NCI-H128 (cell line): ENCODE measurements at regions not wholly inside any gene's neighbourhood (a gene's known extent, or its start where the extent isn't known, plus 50 kb on each side); places are given as distances from the start of the nearest gene placed in this dataset.

Source experiments
- DNase-seq: peaks from one replicate; lab custom pipeline; 2025; ENCODE audit not compliant: unreplicated experiment; lab: John Stamatoyannopoulos, UW

DNA sequence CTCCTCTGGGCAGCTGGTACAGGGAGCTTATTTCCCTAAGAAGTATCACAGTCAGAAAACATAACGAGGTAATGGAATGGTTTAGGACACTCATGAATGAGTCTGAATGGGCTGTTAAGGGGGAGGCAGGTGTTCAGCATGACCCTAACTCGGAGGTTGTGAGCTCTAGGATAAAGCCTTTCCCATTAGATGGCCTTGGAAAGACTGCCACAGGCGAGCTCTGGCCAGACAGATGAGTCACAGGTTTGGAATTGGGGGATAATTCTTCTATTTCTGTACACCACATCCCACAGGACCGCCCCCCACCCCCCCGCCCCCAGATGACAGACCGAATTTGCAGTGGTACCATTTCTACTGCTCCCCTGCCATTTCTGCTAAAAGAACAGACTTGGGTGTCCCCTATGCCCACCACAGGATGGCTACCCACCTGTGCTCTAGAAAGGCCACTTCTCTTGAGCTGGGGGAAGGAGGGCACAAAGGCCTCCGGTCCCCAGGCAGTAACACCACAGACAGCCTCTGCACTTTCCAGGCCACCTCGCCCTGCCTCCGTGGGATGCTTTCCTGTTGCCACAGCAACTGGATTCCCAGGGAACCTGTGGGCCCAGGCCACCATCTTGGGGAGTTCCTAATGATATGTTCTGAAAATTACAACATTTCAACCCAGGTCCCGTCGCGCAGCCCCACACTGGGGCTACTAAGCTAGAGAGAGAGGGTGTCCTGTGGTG lies 76.7 kb downstream of the TRIM29 start:
- no peak for DNase-seq

- no peak for DNase-seq
Measured at GRCh38 chr11:120060512-120060911, 77.4 kb downstream of the TRIM29 start.

- DNase-seq: no peak
Measured at GRCh38 chr11:120058931-120059330, 79.0 kb downstream of the TRIM29 start.

DNA sequence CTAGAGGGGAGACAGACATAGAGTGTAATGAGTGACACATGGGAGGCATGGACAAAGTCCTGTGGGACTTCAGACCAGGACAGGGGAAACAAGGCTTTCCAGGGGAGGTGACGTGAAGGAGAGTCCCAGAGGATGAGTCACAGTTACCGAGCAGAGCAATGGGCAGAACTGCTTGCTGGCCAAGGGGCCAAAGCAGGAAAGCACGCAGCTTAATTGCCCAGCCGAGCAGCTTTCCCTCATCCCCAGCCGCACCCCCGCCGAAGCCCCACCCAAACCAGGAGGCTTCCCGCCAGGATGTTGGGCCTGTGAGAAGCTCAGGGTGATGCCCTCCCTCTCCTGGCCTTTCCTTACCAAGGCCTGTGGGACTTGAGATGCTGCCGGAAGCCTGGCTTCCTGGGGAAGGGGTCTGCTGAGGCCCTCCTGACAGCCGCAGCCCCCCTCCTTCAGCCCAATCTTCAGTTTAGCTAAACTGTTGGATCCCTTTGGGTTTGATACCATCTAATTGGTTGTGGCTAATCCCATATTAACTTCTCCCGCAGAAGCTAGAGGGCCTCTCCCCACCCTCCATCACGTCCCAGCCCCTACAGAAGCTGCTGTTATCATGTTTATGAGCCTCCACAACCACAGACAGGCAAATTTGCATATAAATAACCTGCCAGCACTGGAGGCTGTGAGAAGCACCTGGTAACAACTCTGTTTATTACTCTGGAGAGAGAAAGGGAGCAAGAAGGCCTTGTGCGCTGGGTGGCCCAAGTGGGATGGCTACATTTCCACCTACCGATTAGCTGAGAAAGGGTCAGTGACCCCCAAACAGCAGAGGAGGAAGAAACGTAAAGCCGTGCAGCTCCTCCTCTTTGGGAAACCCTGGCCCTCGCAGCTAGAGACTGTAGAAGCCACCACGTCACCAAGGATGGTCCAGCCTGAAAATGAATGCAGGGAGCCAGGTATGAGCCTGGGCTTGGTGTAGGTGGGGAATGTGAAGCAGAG lies 80.0 kb downstream of the TRIM29 start:
- no peak for DNase-seq

DNA sequence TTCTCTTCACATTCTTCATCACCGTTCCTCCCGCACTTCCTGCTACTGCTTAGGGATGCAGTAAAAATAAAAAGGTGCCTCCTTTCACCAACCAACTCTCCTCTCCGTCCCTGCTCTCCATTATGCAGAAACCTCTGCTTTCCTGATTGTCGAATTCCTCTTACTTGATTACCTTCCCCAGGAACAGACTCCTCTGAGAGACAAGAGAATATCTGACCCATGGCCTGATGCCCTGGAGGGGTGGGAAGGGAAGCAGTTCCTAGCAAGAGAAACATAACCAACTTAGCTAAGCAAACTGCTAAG lies 80.9 kb downstream of the TRIM29 start:
- DNase-seq: no peak

DNA sequence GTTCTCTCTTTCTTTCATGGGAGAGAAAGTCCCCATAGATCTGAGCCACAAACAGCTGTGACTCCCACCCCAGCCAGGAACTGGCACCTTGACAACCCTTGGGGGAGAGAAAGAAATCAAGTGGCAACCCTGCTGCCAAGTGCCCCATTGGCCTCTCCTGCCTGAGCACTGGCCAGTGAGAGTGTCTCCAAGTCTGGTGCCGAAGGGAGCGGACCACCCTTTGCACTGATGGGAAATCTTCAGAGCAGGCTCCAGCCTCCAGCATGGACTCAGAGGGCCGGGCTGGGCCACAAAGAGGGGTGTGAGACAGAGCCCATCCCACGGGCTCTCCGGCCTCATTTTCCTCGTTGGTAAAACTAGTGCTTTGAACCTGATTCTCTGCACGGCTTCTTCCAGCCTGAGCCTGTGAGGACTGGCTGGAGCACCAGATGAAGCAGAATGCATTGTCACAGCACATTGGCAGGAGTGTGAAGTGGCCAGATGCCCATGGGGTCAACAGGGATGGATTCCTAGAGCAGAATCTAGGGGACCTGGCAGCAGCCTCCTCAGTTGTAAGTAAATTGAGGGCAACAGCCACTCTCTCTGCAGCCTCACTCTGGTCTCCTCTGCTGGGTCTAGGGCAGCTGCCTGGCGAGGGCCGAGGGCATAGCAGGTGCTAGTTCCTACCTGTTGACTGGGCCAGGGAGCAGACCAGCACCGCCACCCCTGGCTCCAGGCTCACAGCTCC lies 81.4 kb downstream of the TRIM29 start:
- DNase-seq: no peak

DNA sequence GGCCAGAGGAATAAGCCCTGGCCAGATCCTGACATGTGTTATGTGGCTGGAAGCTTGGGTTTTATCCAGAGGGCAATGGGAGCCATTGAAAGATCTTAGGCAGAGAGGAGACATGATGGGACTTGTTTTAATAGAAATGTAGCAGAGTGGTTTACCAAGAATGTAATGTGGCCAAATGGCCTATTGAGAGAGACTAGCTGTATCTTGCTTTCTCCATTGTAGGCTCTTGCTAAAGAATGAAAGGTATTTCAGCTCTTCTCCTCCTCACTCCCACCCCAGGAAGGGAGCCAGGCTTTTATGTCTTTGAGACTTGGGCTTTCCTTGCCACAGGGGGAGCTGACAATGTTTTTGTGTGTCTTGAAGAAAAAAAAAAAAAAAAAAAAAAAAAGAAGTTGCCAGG lies 82.3 kb downstream of the TRIM29 start:
- no peak for DNase-seq

DNA sequence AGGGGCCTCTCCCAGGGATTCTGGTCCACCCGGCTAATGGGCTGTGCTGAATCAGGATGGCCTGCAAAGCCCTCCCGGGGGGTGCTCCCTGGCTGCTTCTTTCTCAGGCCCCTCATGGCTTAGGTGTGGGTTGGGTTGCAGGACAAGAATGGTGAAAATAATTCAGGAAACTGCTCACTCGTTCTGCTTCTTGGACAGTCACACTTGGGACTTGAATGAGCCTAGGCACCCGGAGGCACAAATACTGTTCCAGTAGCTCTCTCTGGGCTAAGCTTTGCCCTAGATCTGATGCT lies 83.2 kb downstream of the TRIM29 start:
- no peak for DNase-seq

GRCh38 chr11:120054016-120054752 lies 83.7 kb downstream of the TRIM29 start:
- no peak for DNase-seq

DNA sequence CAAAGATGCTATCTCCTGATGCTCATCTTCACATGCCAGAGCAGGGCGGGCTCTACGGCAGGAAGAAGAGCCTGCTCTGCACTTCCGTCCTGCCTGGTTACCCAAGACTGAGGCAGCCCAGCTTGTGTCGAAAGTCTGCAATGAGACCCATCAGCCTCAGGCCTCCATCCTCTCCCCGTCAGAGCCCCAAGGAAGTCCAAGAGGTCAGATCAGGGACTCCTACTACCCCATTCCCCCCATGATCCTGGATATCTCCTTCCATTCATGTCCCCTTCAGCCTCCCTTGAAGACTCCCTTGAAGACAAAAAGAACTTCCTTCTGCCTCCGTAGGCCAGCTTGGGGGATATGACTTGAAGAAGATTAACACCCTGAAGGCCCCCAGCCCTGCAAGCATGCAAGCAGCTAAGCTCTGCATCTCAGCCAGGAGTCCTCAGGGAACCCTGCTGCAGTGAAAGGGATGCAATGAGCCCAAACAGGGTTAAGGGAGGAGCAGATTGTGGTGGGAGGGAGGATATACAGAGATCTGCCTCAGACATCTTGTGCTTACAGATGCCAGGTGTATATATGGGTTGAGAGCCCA lies 85.6 kb downstream of the TRIM29 start:
- no peak for DNase-seq

GRCh38 chr11:120044011-120044675 lies 93.8 kb downstream of the TRIM29 start:
- no peak for DNase-seq

DNA sequence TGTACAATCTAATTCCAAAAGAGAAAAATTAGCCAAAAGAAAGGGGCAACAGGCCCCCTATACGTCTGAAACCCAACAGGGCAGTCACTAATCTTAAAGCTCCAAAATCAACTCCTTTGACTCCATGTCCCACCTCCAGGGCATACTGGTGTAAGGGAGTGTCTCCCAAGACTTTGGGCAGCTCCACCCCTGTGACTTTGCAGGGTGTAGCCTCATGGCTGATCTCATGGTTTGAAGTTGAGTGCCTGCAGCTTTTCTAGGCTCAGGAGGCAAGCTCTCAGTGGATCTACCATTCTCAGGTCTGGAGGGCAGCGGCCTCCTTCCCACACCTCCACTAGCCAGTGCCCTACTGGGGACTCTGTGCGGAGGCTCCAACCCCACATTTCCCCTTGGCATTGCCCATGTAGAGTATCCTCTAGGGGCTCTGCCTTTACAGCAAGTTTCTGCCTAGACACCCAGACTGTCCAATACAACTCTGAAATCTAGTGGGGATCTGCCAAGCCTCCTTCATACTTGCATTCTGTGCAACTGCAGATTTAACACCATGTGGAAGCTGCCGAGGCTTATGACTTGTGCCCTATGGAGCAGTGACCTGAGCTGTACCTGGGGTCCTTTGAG lies 94.5 kb downstream of the TRIM29 start:
- no peak for DNase-seq

DNA sequence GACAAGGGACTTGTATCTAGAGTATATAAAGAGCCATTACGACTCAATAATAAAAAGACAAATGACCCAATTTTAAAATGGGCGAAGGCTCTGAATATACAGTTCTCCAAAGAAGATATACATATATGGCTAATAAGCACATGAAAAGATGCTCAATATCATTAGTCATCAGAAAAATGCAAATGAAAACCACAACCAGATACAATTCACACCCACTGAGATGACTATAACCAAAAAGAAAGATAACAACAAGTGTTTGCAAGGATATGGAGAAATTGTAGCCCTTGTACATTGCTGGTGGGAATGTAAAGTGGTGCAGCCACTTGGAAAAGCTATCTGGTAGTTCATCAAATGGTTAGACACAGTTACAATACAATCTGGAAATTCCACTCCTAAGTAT lies 96.3 kb downstream of the TRIM29 start:
- no peak for DNase-seq

DNA sequence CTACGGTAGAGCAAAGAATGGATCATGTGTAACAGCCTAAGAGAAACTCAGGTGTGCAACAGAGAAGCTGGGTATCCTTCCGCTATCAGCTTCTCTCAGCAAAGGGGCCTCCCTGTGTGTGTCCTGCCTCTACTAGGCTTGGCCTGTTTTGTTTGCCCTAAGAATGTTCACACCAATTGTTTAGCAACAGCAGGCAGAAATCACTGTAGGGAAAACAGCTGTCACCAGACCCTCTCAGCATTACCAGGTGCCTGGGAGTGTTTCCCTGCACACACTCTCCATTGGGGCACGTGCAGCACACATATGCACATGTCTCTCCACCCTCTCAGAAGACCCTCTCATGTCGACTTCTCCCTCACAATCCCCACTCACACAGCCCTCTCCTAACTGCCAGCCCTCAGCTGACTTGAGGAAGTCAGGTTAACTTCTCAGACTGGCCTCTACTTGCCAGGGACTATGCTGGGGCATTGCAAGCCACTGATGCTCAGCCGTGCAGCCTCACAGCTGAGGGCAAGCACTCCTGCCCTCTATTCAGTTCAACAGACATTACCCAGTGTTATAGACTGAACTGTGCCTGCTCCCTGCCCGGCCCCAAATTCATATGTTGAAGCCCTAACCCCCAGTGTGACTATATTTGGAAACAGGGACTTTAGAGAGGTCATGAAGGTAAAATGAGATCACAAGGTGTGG lies 97.6 kb downstream of the TRIM29 start:
- no peak for DNase-seq

GRCh38 chr11:120039039-120039438 lies 98.9 kb downstream of the TRIM29 start:
- no peak for DNase-seq

GRCh38 chr11:120037111-120037510 lies 100.8 kb downstream of the TRIM29 start:
- no peak for DNase-seq

- no peak for DNase-seq
Measured at GRCh38 chr11:120035756-120036155, 102.2 kb downstream of the TRIM29 start.

GRCh38 chr11:120034881-120035630 lies 102.9 kb downstream of the TRIM29 start:
- DNase-seq: peak; percentile 43
